DMS114 treated with DMSO at 0.1 percent for 48 hours (cell line): ENCODE measurements at regions not wholly inside any gene's neighbourhood (a gene's known extent, or its start where the extent isn't known, plus 50 kb on each side); places are given as distances from the start of the nearest gene placed in this dataset.

Experiments used
- DNase-seq: peaks from one replicate; lab custom pipeline; 2025; ENCODE audit not compliant: unreplicated experiment; lab: John Stamatoyannopoulos, UW

DNA sequence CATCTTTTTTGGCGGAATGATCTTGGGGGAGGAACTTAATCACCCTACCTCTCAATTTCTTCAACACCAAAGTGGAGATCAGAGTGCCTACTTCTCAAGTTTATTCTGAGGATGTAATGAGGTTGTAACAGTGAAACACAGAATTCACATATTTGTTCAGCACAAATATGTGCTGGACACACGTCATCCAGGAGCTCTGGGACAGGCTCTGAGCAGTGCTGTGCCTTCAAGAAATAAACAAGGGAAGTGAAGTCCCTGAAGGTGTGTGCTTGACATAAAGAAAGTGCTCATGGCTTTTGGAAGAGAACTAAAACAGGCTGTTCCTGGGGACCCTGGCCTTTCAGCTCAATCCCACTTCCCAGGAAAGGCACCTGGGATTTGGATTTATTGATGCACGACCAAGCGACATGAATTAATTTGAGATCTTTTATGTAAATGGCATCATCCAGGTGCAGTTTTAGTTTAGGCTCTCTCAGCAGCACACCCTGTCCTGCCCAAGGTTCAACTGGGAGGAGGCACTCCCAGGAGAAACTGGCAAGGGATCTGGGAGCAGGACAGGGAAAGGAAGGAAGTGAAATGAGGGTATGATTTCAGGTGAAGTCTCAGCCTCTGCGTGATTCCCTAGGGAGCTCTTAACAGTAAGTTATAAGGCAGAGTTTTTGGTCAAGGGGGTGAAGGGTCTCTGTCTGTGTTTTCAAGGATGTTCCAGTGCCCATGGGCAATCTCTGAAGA is 211.0 kb downstream of the FOXA2 start:
- DNase-seq = no peak

DNA sequence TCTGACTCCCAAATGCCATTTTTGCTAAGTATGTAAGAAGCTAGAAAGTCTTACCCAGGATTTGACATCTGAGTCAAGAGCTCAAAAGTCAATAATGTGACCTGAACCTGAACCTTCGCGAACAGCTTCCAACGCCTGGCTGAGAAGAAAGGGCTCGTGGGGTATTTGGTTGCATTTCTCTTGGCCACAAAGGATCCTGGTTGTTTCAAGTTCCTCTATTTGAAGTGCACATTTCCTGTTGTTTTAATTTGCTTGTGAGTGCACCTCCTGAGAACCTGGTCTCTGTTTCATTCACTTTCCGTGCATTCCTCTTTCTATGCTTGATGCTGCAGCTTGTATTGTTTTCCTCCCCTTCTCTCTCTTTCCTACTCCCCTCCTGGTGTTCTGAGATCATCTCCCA is 212.5 kb downstream of the FOXA2 start:
- no peak for DNase-seq

DNA sequence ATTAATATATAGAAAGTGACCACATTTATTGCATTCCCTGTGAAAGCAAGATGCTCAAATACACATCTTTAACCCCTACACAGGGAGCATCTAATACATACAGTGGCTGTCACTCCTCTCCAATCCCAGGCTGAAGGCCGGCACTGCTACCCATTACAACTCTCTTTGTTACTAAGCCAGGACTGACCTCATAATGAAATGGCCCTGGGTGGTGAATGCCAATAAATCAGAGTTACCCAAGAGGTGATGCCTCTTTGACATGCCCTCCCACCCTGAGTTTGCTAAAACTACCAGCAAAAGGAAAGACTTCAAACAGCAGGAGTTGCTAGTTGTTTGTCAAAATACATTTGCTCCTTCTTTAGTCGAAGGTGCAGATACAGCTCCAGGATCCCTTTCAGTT is 214.2 kb downstream of the FOXA2 start:
- DNase-seq = no peak

DNA sequence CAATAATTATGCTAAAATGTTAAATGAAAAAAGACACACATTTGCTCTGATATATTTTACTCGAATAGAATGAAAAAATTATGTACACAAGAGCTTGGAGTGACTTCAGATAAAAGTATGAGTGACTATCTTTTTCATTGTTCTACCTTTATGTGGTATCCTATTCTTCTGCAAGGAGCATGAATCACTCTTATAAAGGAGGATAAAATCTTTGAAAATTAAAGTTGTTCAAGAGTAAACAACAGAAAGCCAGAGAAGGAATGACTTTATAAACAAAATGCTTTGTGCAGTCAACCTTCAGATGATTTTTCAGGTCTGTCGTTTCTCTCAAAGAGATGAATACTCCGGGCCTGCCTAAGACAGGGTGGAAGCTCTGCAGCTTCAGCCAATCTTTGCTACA is 215.3 kb downstream of the FOXA2 start:
- no peak for DNase-seq

- DNase-seq = no peak
These were observed 216.1 kb downstream of the FOXA2 start for GRCh38 chr20:22368235-22368634.

GRCh38 chr20:22366631-22367030 is 217.7 kb downstream of the FOXA2 start:
- no peak for DNase-seq

GRCh38 chr20:22354647-22355046 is 229.7 kb downstream of the FOXA2 start:
- no peak for DNase-seq

- DNase-seq = no peak
These were observed 230.8 kb downstream of the FOXA2 start for GRCh38 chr20:22353586-22353985.

DNA sequence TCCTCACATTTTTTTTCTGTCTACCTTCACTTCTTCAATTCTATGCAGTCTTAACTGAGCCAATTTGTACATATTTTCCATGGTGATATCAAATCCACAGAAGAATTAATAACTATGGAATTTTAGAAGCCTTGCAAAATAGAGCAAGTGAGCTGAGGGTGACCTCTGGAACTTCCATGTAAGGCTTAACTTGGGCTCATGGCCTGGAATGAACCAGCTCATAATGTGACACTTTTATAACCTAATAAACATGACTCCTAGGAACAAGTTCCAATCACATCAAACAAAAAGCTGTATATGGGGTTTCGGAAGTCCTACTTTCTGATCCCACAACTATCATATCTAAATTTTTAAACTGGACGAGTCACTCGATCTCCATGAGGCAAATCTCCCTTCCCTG is 232.4 kb downstream of the FOXA2 start:
- DNase-seq = no peak

DNA sequence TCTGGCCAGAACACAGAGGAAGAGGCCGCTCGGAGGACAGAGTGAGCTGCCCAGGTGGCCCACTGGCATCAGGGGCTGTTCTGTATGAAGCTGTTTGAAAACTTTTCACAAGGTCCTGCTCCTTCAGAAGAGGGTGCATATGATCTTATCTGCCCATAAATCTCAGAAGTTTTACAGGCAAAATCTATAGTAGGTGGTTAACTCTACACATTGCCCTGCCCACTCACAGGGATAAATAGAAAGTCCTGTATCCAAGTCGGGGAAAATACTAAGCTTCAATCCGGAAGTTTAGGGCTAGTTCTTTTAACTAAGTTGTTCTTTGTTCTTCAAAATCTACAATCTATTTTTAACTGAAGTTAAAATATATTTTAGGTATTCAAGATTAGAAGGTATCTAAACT is 233.7 kb downstream of the FOXA2 start:
- DNase-seq = no peak

DNA sequence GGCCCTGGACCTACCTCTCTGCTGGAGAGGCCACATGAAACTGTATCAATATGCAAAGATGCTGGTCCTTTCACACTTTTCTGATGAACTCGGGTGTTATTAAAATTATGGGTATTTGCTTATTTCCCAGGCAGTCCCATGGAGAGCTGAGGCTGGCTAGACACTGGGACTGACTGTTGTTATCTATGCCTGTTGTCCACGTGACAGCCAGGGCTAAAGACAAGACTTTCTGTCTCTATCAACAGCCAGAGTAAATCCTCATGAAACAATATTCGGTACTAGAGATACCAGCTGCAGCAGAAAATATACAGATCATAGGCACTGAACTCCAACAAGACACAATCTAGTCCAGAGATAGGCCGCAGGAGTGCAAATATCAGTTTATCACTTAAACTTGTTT is 236.4 kb downstream of the FOXA2 start:
- DNase-seq = no peak

DNA sequence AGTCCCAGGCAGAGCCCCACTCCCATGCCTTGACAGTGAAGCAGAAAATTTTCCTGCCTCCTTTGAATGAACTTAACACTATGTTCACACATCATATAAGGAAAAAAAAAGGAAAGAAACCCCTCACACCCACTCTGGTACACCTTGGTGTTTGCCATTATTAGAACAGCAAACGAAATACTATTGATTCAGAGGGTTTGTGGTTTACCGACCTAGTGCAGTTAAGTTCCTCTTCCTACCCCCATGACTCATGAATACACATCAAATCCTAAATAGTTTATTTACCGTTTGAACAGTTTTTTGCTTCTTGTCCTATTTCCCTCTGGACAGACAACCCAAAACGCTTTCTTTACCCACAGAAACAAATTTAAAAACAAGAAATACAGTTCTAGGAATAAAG is 237.7 kb downstream of the FOXA2 start:
- DNase-seq = no peak

GRCh38 chr20:22343612-22344011 is 240.8 kb downstream of the FOXA2 start:
- no peak for DNase-seq

- no peak for DNase-seq
These were observed 242.0 kb downstream of the FOXA2 start for GRCh38 chr20:22342410-22342809.

GRCh38 chr20:22341508-22341907 is 242.9 kb downstream of the FOXA2 start:
- DNase-seq = no peak

GRCh38 chr20:22339946-22340345 is 244.4 kb downstream of the FOXA2 start:
- no peak for DNase-seq

GRCh38 chr20:22339091-22339881 is 245.1 kb downstream of the FOXA2 start:
- DNase-seq = peak; percentile 58

DNA sequence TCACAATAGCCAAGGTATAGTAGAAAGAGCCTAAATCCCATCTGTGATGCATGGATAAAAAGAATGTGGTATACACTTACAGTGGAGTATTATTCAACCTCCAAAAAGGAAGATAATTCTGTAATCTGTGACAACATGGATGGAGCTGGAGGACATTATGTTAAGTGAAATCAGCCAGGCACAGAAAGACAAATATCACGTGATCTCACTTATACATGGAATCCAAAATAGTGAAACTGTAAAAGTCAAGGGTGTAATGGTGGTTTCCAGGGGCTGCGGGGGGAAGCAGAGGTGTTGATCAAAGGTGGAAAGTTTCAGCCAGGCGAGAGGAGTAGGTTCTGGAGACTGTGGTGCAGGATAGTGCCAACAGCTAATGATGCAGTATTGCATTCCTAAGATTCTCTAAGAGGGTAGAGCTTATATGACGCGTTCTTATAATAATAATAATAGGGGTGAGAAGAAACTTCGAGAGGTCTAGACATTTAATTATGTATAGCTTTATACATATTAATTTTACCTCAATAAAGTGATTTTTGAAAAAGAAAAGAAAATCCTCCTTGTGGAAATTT is 246.1 kb downstream of the FOXA2 start:
- no peak for DNase-seq

DNA sequence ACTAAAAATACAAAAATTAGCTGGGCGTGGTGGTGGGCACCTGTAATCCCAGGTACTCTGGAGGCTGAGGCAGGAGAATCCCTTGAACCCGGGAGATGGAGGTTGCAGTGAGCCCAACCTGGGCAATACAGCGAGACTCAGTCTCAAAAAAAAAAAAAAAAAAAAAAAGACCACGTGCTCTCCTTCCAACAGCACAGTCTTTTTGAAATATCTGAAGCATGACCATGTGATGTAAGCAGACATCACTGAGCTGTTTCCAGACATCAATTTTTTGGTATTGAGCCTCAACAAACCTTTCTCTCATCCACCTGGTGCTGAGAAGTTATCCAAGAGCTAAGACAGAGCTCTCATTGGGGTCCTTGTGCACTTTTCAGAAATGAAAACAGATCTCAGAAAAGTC is 249.2 kb downstream of the FOXA2 start:
- no peak for DNase-seq

DNA sequence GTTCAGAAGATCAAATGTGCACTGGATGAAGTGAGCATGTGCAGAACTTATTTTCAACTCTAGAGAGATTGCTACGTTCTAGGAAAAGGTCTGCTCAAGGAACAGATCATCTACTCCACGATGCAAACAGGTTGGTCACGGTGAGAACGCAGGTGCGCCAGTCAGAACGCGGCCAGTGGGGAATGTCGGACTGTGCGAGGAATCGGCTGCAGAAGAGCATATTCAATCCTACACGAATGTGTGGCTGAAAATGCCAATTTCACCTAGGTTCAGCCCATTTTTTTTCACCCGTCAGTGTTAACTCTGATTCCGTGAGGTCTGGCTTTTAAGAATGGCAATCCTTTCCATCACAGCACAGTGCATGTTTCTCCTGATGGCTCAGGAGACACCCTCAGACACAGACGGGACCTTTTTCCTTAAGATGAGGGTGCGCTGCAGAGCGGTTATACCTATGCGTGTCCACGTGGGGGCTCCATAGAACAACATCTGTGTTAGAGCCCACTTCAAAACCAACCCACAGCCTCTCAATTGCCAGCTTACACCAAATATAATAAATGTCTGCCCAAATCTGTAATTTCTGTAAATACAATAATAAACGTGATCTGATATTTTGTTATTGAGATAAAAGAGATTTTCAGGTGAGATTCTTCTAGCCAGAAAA is 250.4 kb downstream of the FOXA2 start:
- peak; percentile 54 for DNase-seq

DNA sequence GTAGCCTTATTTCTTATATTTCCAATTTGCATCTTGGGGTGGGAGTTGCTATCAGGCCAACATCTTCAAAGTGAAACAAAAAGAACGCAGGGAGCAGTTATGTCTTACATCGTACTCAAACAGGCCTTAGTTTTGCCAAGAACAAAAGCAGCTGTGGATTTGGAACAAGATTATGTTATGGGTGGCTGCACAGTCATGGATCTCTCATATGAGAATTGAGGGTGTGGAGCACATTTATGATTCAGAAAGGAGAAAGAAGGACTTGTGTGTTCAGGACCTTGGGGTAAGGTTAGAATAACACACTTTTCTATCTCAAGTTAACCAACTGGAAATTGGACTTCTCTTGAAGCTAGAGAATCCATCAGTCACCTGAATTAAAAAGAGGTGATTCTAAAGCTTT is 259.9 kb downstream of the FOXA2 start:
- DNase-seq = no peak

- no peak for DNase-seq
These were observed 261.9 kb downstream of the FOXA2 start for GRCh38 chr20:22322513-22322912.
